GM12873 (cell line): ENCODE measurements at regions not wholly inside any gene's neighbourhood (a gene's known extent, or its start where the extent isn't known, plus 50 kb on each side); places are given as distances from the start of the nearest gene placed in this dataset.

ENCODE experiments used
- TF ChIP-seq, protein P1 (sequence below): IDR thresholded peaks from 2 replicates; pipeline ENCODE4 v1.5.1; 2012; ENCODE audit warnings: low read depth, mild to moderate bottlenecking, moderate library complexity, low read length, control low read depth; ENCODE audit not compliant: insufficient read depth; ENCODE audit errors: missing control alignments

DNA sequence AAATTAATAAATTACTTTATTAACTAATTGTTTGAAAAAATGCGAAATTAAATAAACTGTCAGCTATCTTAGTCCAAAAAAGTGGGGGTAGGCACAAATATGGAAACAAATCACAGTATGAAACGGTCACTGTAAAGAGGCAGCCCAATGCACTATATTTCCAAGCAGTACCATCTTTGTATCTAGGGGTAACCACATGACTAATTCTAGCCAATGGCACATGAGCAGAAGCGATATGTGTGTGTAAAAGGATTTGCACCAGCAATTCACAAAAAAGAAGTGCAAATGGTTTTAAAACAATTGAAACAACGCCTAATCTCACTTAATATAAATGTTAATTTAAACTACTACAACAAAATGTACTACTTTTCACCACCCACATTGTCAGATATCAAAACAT is 129.5 kb upstream of the PRNP start:
- TF ChIP-seq, protein P1, sequence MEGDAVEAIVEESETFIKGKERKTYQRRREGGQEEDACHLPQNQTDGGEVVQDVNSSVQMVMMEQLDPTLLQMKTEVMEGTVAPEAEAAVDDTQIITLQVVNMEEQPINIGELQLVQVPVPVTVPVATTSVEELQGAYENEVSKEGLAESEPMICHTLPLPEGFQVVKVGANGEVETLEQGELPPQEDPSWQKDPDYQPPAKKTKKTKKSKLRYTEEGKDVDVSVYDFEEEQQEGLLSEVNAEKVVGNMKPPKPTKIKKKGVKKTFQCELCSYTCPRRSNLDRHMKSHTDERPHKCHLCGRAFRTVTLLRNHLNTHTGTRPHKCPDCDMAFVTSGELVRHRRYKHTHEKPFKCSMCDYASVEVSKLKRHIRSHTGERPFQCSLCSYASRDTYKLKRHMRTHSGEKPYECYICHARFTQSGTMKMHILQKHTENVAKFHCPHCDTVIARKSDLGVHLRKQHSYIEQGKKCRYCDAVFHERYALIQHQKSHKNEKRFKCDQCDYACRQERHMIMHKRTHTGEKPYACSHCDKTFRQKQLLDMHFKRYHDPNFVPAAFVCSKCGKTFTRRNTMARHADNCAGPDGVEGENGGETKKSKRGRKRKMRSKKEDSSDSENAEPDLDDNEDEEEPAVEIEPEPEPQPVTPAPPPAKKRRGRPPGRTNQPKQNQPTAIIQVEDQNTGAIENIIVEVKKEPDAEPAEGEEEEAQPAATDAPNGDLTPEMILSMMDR: no peak

DNA sequence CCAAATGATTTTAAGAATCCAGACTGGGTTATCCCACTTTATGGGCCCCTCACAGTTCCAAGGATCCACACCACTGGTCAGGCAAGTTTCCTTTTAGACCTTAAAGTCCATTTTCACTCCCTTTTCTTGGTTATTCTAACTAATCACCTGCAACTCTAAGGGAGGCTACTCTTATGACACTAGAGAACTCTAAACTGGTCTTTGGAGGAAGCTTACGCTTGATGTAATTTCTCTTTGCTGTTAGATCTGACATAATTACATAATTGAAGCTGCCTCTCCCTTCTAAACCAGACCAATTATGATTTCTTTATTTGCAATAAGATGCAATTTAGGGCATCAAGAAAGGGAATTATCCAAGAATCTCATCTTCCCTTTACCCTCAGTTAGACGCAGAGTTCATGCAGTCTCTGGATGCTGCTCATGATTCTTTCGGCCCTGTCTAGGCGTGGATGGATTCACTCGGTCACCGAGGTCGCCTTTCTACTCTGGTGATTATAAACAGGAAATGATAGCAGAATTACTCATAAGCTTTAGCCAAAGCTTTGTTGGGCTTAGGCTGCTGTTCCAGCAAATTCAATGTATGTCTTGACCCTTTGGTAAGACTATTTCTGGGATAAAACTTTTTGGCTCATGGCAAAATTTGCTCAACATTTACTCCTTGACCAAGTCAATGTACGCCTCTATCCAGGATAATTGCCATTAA is 130.9 kb upstream of the PRNP start:
- TF ChIP-seq, protein P1: no peak

DNA sequence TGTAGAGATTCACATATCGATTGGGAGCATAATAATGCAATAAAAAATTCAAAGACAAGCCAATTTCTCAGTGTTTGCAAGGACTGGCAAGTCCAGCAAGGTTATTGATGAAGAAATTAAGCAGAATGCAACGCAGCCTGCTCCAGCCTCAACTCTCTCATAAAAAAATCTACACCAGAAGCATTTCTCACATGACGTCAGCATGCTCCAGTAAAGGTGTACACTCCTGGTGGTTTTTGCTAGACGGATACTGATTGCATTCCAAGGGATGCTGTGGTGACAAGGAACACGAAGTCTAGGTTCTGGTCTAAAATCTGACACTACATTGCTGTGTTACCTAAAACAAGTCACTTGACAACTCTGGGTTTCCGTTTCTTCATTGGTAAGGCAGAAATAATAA is 131.9 kb upstream of the PRNP start:
- TF ChIP-seq, protein P1: no peak

DNA sequence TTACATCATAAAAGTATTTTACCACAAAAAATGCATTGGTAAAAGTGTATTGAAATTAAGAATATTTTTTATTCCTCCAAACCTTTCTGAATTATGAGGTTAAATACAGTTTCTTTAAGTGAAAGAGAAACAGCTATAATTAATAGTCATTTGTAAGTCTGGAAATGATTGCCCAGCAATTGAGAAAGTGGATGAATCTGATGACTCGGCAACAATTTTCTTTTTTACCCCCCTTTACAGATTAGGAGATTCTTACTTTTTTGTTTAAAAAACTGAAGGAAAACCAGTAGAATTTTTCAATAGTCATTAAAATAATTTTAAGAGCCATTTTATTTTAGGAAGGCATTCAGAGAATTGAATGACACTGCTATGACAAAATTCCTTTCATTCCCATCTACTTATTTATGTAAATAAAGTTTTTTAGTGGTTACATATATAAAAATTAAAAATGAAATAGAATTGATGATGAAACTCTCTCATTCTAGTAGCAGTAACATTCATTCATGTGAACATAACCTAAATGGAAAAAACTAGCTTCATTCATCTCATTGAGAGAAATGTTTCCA is 134.1 kb upstream of the PRNP start:
- TF ChIP-seq, protein P1: no peak

DNA sequence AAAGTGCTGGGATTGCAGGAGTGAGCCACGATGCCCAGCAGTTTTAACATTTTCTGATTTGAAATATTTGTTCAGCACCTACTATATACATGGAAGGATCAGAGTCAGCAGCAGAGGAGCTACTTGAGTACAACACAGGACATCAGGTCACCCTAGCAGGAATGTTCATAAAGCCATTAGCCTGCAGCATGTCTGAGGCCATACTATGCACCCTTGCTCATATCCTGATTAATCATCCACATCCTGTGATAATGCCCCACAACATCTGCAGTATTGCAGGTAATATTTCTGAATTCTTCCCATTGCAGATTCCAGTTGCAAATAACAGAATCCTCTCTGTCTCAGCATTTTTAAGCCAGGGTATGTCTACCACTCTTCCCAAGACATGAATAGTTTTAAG is 135.5 kb upstream of the PRNP start:
- TF ChIP-seq, protein P1: no peak

DNA sequence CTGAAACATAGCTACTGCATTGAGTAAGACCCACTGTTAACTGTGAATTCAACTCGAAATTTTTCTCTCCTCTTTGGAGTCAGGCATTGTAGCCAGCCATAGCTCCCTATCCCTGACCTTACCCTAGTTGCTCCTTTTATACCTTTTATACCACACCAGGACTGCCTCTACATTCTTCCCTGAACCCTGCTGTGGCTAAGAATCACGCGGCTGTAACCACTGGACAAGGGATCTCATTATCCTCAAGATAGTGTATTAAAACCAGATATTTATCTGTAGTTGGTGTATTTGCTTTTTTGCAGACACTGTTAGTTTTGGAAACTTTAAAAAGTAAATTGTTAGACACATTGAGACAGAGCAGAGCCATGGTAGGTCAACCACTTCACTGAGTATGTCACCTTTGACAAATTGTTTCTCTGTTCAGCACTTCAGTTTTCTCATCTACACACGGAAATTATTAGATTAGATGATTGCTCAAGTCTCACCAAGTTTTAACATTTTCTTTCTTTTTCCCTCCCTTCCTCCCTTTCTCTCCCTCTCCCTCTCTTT is 136.5 kb upstream of the PRNP start:
- TF ChIP-seq, protein P1: no peak

DNA sequence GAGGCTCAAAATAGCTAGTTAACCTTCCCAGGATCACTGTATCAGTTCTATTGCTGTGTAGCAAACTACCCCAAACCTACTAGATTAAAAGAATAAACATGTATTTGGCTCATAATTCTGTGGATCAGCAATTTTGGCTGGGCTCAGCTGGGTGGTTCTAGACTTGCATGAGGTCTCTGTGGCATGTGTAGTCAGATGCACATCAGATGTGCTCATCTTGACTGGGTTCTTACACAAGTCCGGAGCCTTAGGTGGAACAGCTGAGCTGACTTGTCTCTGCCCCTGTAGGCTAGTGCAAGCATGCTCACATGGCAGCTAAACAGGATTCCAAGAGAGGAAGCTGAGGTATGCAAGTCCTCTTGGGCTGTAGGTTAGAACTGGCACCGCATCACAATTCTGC is 137.7 kb upstream of the PRNP start:
- TF ChIP-seq, protein P1: no peak
